B cell (primary cell): ENCODE measurements at regions not wholly inside any gene's neighbourhood (a gene's known extent, or its start where the extent isn't known, plus 50 kb on each side); places are given as distances from the start of the nearest gene placed in this dataset.

ENCODE experiments used
- EZH2 ChIP-seq: IDR thresholded peaks from 2 replicates; pipeline ENCODE4 v1.6.1; 2012; ENCODE audit warnings: borderline replicate concordance, low read depth, mild to moderate bottlenecking, moderate library complexity, low read length; ENCODE audit not compliant: insufficient read depth, poor library complexity, severe bottlenecking
- TF ChIP-seq, protein P1 (sequence below): fragments of 200-600 bp; IDR thresholded peaks from one replicate; pipeline ENCODE4 v1.8.0; 2022; ENCODE audit warnings: antibody characterized with exemption, mild to moderate bottlenecking

DNA sequence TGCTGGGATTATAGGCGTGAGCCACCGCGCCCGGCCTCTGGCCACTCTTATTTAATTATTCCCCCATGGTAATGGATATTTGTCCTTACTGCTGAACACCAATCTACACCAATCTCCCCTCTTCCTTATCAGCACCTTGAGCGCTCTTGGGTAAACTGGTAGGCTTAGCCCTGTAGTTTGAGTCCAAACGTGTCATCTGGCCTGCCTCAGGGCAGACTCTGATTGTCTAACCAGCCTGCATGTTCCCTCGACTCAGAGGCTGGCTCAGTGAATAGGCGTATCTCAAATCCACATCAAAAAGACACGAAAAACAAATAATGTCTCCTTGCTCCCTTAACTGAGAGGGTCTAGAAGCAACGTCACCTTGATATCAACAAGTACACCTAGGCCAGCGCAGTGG lies 260.9 kb downstream of the TFAP2C start:
- TF ChIP-seq, protein P1, sequence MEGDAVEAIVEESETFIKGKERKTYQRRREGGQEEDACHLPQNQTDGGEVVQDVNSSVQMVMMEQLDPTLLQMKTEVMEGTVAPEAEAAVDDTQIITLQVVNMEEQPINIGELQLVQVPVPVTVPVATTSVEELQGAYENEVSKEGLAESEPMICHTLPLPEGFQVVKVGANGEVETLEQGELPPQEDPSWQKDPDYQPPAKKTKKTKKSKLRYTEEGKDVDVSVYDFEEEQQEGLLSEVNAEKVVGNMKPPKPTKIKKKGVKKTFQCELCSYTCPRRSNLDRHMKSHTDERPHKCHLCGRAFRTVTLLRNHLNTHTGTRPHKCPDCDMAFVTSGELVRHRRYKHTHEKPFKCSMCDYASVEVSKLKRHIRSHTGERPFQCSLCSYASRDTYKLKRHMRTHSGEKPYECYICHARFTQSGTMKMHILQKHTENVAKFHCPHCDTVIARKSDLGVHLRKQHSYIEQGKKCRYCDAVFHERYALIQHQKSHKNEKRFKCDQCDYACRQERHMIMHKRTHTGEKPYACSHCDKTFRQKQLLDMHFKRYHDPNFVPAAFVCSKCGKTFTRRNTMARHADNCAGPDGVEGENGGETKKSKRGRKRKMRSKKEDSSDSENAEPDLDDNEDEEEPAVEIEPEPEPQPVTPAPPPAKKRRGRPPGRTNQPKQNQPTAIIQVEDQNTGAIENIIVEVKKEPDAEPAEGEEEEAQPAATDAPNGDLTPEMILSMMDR = no peak
- no peak for TF ChIP-seq EZH2
